HL-60 (cell line): ENCODE measurements at regions not wholly inside any gene's neighbourhood (a gene's known extent, or its start where the extent isn't known, plus 50 kb on each side); places are given as distances from the start of the nearest gene placed in this dataset.

Experiments used
- DNase-seq, 2 experiments: peaks; one replicate each; pipeline ENCODE4 v3.0.0-alpha.2; 2010 to 2020; ENCODE audit warnings: low read depth in 1 of 2, low spot score in 1 of 2
- H3K27ac ChIP-seq: fragments of 250-450 bp; sonication (Bioruptor Pico); replicated peaks from 2 replicates; pipeline ENCODE4 v1.5.1; 2020; ENCODE audit warnings: mild to moderate bottlenecking, moderate library complexity
- H3K27me3 ChIP-seq: fragments of 250-450 bp; sonication (Bioruptor Pico); 2 replicates; pipeline ENCODE4 v1.5.1; 2021; ENCODE audit warnings: mild to moderate bottlenecking, moderate library complexity; ENCODE audit not compliant: insufficient read depth, poor library complexity, severe bottlenecking
- H3K4me3 ChIP-seq: replicated peaks from 2 replicates; pipeline ENCODE4 v1.5.1; 2011; ENCODE audit warnings: mild to moderate bottlenecking, control low read depth, low read length; ENCODE audit not compliant: insufficient read depth
- GABPA ChIP-seq: IDR thresholded peaks from 2 replicates; pipeline ENCODE4 v1.6.1; 2012; ENCODE audit warnings: low read depth
- POLR2AphosphoS5 ChIP-seq: IDR thresholded peaks from 2 replicates; pipeline ENCODE4 v1.6.1; 2012; ENCODE audit warnings: low read depth
- REST ChIP-seq: IDR thresholded peaks from 2 replicates; pipeline ENCODE4 v1.6.1; 2012; ENCODE audit warnings: low read depth; ENCODE audit not compliant: insufficient replicate concordance
- SPI1 ChIP-seq: IDR thresholded peaks from 2 replicates; pipeline ENCODE4 v1.6.1; 2012; ENCODE audit warnings: low read depth, mild to moderate bottlenecking, borderline replicate concordance
- TF ChIP-seq, protein P1 (sequence below): IDR thresholded peaks from one replicate; pipeline ENCODE4 v1.5.1; 2011; ENCODE audit warnings: low read length, control low read depth, inconsistent platforms; ENCODE audit not compliant: insufficient read depth

- no peak overlapping the region for H3K27ac ChIP-seq
- no peak for DNase-seq
- H3K27me3 ChIP-seq = no peaks in the 10 kb centered on the region
- no peak overlapping the region for H3K4me3 ChIP-seq
- TF ChIP-seq GABPA = no peak
- no peak for TF ChIP-seq SPI1
These were observed 1501.6 kb downstream of the OTOL1 start for GRCh38 chr3:162998205-162998604.

DNA sequence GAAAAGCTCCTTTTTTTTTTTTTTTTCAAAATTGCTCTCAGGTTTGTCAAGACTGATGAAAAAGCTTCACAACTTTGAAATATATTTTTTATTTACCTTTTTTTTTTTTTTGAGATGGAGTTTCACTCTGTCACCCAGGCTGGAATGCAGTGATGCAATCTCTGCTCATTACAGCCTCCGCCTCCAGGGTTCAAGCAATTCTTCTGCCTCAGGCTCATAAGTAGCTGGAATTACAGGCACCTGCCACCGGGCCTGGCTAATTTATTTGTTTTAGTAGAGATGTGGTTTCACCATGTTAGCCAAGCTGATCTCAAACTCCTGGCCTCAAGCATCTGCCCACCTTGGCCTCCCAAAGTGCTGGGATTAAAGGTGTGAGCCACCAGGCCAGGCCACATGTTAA lies 1515.0 kb downstream of the OTOL1 start:
- H3K4me3 ChIP-seq = no peak overlapping the region
- no peak overlapping the region for H3K27ac ChIP-seq
- H3K27me3 ChIP-seq = no peaks in the 10 kb centered on the region
- DNase-seq = no peak
- no peak for TF ChIP-seq REST
- TF ChIP-seq GABPA = no peak
- TF ChIP-seq, protein P1, sequence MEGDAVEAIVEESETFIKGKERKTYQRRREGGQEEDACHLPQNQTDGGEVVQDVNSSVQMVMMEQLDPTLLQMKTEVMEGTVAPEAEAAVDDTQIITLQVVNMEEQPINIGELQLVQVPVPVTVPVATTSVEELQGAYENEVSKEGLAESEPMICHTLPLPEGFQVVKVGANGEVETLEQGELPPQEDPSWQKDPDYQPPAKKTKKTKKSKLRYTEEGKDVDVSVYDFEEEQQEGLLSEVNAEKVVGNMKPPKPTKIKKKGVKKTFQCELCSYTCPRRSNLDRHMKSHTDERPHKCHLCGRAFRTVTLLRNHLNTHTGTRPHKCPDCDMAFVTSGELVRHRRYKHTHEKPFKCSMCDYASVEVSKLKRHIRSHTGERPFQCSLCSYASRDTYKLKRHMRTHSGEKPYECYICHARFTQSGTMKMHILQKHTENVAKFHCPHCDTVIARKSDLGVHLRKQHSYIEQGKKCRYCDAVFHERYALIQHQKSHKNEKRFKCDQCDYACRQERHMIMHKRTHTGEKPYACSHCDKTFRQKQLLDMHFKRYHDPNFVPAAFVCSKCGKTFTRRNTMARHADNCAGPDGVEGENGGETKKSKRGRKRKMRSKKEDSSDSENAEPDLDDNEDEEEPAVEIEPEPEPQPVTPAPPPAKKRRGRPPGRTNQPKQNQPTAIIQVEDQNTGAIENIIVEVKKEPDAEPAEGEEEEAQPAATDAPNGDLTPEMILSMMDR = no peak
- TF ChIP-seq POLR2AphosphoS5 = no peak
- TF ChIP-seq SPI1 = no peak

- Histone ChIP-seq H3K27ac (no peak overlapping the region), H3K4me3 (no peak overlapping the region), H3K27me3 (no peaks in the 10 kb centered on the region)
- TF ChIP-seq REST = no peak
- no peak for TF ChIP-seq GABPA
- DNase-seq = no peak
These were observed 1519.6 kb downstream of the OTOL1 start for GRCh38 chr3:163016251-163016650.

DNA sequence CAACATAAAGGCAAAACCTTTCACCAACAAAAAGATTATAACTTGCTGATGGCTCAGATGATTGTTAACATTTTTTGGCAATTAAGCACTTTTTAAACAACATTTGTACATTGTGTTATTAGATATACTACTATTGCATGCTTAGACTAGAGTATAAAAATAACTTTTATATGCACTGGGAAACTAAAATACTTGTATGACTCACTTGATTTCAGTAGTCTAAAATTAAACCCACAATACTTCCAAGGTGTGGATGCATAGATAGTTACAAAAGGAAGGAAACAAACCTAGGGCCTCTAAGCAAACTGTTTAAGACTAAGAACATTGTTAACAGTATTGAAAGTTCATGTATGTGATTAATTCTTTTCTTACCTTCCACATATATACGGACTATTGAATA lies 1521.5 kb downstream of the OTOL1 start:
- H3K4me3 ChIP-seq = no peak overlapping the region
- H3K27me3 ChIP-seq = no peaks in the 10 kb centered on the region
- no peak for TF ChIP-seq REST
- no peak for TF ChIP-seq POLR2AphosphoS5
- TF ChIP-seq SPI1 = no peak
- TF ChIP-seq GABPA = no peak
- TF ChIP-seq, protein P1 = no peak
- no peak overlapping the region for H3K27ac ChIP-seq
- DNase-seq = no peak
